ENCODE measurements at regions not wholly inside any gene's neighbourhood (a gene's known extent, or its start where the extent isn't known, plus 50 kb on each side); places are given as distances from the start of the nearest gene placed in this dataset.
"Not testable (repeated sequence)": the region's sequence is repeated elsewhere in the genome, so short reads cannot be mapped to it uniquely, and the experiment has no call there.

DNA sequence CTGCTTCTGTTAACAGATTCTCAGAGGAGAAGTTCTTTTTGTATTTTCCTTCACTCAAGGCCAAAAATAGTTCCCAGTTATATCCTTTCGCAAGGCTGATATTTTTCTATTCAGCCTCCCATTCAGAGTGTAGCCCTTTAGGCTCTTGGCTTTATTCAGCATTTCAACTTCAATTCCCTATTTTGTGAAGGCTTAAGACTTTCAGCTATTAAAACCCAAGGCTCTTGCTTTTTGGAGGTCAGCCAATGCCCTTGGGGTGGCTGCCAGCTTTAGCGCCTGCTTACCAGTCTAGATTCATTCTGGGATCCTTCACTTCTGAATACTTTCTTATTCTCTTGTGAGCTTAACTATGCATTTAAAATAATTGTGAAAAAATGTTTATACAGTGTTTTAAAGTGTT lies 57.3 kb upstream of the ADGRA3 start:
- peak; percentile 50 for DNase-seq (ENCODE audit: low spot score)

DNA sequence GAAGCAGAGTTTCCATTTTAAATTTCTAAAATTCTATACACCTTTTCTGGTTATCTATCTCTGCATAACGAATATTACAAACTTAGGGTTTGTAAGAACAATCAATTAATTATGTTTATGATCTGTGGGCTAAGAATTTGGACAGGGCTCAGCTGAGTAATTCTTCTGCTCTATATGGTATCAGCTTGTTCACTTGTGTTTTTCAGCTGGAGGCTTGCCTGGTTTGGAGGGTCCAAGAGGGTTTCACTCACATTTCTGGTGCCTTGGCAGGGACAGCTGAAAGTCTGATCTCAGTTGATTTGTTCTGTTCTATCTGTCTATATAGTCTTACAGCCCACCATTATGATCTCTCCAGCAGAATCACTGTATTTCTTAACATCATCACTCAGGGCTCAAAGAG lies 57.8 kb upstream of the ADGRA3 start:
- no peak for DNase-seq (ENCODE audit: low spot score)

DNA sequence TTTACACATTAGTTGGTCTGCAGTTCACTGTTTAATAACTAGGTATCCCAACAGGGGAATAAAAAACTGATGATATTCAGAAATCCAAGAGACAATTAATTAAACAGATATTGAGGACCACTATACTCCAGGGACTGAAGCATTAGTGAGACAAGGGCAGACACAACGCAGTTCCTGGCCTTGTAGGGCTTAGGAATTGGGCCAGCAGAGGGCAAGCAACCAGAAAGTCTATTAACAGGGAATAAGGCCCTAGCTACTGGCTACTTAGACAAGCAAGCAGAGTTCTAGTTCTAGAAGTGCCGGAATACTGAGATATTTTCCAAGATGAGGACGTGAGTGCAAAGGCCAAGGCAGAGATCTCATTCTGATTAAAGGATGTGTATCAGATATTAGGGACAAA lies 58.6 kb upstream of the ADGRA3 start:
- no peak for DNase-seq (ENCODE audit: low spot score)

DNA sequence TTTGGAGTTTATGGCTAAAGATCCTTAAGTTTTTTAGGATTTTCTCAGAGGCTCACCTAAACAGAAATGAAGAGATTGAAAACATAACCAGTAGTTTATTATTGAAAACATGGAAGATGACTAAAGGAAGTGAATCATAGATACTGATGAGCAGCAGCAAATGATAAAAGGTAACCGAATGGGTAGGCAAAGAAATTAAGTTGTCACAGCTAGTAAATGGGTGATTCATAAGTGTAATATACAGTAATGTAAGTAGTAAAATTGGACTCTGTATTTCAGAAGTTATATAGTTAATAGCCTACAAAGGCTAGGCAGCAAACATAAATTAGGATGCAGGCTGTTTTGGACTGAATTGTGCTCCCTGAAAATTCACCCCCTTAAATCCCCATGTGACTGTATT lies 59.0 kb upstream of the ADGRA3 start:
- DNase-seq (ENCODE audit: low spot score) = no peak

DNA sequence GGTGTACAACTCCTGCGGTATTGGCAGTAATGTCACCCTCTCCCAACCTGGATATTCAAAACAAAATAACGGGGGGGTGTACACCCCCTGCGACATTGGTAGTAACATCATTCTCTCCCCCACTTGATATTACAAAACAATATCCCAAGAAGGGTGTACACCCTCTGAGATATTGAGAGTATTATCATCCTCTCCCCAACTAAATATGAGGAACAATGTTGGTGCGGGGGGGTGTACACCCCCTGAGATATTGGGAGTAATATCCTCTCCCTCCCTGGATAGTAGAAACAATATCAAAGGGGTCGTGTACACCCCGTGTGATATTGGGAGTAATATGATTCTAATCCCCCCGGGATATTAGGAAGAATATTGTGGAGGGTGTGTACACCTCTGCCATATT lies 71.4 kb upstream of the ADGRA3 start:
- DNase-seq (ENCODE audit: low spot score) = no peak

DNA sequence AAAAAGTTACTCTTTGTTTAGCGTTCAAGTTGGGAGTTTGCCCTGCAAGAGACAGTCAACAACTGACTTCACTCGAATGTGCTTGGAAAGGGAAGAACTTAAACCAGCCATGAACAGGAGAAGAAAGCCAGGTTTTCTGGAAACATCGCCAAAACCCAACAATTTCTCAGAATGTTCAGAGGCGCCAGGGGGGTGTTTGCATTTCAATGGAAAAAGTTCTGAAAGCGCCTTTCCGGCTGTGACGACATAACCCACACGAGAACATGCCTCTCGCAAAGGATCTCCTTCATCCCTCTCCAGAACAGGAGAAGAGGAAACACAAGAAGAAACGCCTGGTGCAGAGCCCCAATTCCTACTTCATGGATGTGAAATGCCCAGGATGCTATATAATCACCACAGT lies 78.1 kb upstream of the ADGRA3 start:
- no peak for DNase-seq (ENCODE audit: low spot score)

DNA sequence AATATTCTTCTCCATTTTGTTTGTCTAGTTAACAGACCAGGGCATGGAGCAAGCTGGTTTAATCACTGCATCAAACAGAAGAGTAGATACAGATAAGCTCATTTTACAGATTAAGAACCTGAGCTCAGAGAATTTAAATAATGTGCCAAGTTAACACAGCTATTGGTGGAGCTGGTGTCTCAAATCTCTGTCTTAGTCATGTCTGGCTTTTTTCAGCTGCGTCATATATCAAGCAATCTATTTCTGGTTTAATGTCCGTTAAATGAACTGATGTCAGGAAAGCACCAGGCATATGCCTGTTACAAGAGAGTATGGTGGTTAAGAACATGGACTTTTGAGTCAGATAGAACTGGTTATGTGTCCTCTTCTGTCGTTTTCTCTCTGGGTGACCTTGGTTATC lies 79.8 kb upstream of the ADGRA3 start:
- no peak for DNase-seq (ENCODE audit: low spot score)

DNA sequence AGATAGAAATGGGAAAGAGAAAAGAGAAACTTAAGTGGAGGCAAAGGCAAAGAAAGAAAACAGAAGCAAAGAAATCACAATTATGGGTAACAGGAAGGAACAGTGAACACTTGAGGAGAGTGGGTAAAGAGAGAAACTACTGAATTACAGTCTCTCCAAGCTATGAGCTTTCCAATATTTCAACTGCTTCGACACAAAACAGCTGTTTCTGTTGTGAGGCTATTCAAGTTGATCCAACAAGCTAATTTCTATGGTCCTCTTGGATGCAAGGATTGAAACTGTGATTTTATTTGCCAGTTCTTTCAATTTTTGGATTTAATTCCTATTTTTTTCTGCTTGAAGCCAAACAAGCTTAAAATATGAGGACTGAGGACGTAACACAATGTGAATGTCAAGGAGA lies 80.5 kb upstream of the ADGRA3 start:
- DNase-seq (ENCODE audit: low spot score) = no peak

DNA sequence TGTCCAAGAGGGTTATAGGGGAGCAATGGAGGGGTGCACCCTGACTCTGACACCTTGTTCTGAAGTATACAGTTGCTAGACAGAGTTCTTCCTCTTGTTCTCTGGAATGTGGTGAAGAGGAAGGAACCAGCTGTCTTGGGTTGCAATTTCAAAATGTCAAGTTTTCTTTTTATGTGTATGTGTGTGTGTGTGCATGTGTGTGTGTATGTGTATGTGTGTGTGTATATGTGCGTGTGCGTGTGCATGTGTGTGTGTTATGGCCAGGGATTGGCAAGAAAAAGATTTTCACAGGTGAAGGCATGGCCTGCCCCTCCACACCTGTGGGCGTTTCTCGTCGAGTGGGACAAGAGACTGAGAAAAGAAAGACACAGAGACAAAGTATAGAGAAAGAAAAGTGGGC lies 81.6 kb upstream of the ADGRA3 start:
- DNase-seq (ENCODE audit: low spot score) = no peak

DNA sequence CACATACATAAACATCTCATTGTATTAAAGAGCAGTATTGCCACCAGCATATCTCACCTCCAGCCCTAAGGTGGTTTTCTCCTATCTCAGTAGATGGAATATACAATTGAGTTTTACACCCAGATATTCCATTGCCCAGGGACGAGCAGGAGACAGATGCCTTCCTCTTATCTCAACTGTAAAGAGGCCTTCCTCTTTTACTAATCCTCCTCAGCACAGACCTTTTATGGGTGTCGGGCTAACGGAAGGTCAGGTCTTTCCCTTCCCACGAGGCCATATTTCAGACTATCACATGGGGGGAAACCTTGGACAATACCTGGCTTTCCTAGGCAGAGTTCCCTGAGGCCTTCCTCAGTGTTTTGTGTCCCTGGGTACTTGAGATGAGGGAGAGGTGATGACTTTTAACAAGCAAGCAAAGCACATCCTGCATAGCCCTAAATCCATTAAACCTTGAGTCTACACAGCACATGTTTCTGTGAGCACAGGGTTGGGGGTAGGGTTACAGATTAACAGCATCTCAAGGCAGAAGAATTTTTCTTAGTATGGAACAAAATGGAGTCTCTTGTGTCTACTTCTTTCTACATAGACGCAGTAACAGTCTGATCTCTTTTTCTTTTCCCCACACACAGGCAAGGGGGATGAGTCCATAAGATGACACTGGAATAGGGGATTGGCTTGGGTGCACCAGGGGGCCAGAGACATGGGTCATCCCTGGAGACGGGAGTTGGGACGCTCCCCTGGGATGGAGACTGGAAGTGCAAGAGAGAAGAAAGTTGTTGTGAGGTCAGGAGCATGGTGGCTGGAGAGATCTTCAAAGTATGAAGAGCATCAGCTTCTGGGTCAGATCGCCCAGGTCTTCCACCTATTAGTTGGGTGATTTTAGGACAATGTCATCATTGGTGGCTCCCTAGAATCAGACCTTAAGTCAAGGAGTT lies 82.5 kb upstream of the ADGRA3 start:
- not testable (repeated sequence) for DNase-seq (ENCODE audit: low spot score)

DNA sequence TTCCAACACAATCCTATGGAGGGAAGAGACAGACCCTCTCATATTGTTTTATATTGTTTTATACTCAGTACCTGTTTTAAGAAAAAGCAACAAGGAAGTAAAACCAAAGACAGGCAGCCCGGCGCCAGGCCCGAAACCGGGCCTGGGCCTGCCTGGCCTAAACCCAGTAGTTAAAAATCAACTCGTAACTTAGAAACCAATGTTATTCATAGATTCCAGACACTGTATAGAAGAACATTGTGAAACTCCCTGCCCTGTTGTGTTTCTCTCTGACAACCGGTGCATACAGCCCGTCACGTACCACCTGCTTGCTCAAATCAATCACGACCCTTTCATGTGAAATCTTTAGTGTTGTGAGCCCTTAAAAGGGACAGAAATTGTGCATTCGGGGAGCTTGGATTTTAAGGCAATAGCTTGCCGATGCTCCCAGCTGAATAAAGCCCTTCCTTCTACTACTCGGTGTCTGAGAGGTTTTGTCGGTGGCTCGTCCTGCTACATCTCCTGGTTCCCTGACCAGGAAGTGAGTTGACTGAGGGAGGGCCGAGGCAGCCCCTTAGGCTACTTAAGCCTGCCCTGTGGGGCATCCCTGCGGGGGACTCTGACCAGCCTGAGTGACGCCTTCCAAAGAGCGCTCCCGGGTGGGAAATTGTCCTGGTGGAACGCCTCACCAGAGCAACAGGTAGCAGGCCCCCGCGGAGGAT lies 83.5 kb upstream of the ADGRA3 start:
- not testable (repeated sequence) for DNase-seq (ENCODE audit: low spot score)

DNA sequence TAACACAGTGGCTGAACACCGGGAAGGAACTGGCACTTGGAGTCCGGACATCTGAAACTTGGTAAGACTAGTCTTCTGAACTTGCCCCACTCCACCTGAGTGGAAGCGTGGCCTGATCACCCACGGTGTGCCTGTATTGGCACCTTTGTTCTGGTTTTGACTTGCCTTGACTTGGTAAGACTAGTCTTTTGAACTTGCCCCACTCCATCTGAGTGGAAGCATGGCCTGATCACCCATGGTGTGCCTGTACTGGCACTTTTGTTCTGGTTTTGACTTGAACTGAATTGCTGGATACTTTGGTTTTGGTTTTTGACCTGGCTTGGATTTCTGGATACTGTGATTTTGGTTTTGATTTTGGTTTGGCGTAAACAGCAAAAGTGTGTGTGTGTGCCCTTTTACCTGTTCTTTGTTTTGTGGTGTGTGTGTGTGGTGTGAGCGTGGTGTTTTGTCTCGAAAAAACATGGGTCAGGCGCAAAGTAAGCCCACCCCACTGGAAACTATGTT lies 84.1 kb upstream of the ADGRA3 start:
- not testable (repeated sequence) for DNase-seq (ENCODE audit: low spot score)

DNA sequence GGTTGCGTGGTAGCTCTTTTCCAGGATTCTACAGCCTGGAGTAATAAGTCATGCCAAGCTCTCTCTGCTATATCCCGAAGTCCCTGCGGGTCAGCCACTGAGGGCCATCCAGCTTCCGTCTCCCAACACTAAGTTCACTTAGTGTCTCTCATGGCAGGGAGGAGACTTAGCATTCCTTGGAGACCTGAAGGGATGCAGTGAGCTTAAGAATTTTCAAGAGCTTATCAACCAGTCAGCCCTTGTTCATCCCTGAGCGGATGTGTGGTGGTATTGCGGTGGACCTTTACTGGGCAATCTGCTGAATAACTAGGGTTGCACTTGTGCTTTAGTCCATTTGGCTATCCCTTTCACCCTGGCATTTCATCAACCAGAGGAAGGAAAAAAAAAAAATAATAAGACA lies 85.8 kb upstream of the ADGRA3 start:
- not testable (repeated sequence) for DNase-seq (ENCODE audit: low spot score)

DNA sequence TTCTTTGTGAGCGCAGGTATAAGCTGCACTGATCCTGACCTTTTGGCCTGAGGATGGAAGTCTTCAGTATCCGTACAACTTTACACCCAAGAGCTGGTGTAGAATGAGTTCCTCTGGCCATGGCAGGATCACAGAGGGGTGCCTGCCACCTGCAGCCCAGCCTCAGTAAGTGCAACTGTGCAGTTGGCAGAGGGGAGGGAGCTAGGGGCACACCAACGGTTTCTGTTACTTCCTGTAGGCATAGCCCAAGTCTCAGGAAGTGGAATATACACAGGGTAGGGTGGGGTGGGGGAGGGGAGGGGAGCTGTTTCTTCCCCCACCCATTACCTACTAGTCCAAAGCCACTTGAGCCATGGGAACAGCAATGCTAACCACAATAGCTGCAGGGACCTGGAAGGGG lies 85.4 kb upstream of the GBA3 start:
- DNase-seq (ENCODE audit: low spot score) = peak; percentile 87

DNA sequence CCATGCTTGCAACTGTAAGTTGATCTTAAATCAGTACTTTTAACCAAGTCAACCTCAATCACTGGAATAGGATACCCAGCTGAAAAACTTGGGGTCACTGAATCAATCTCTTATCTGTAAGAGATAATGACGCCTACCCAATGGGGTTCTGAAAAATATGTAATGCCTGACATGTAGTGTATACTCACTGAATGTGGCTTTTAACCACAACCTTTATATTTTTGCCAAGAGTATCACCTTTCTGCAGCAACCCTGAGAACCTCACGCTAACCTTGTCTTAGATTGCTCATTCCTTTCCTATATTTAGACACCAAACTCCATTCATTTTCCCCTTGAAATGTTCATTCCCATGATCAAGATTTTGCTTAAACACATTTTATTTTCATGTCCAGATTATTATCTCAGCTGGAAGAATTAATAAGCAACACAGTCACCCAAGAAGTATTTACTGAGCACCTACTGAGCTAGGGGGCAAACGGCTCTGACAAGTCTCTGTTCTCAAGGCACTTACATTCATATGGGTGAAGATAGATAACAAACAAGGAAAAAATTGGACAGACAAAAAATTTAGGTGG lies 82.7 kb upstream of the GBA3 start:
- DNase-seq (ENCODE audit: low spot score) = not testable (repeated sequence)

DNA sequence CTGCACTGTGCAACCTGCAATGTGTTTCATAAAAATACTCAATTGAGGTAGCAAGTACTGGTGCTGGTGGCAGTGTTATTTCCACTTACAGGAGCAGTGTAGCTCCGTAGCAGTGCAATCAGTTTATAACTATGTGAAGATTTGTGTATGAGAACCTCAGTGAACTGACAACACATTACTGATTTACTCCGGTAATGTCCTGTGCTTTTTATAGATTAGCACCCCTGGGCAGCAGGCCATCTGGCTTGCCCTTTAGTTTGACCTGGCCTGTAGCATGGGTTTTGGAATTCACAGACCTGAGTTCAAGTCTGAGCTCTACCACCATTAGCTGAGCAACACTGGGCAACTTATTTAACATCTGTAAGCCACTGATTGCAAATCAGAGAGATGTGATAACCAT lies 78.6 kb upstream of the GBA3 start:
- no peak for DNase-seq (ENCODE audit: low spot score)

DNA sequence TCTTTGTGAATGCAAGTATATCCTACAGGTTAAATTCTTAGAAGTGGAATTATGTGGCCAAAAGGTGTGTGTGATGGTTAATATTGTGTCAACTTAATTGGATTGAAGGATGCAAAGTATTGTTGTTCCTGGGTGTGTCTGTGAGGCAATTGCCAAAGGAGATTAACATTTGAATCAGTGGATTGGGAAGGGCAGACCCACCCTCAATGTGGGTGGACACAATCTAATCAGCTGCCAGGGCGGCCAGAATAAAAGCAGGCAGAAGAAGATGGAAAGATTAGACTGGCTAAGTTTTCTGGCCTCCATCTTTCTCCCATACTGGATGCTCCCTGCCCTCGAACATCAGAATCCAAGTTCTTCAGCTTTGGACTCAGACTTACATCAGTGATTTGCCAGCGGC lies 76.2 kb upstream of the GBA3 start:
- DNase-seq (ENCODE audit: low spot score) = no peak

DNA sequence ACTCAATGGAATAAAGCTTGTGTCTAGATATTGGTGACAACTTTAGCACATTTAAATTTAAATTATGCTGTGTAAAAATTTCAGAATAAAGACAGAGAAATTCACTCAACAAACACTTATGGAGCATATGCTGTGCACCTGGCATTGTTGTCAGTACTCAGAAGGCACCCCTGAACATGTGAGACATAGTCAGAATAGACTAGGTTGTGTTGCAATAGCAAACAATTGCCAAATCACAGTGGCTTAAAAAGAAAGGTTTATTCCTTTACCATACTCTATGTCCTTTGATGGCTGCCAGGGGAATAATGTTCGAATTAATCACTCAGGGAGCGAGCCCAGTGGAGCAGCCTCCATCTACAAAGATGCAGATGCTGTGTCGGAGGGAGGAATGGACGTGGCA lies 72.6 kb upstream of the GBA3 start:
- not testable (repeated sequence) for DNase-seq (ENCODE audit: low spot score)

DNA sequence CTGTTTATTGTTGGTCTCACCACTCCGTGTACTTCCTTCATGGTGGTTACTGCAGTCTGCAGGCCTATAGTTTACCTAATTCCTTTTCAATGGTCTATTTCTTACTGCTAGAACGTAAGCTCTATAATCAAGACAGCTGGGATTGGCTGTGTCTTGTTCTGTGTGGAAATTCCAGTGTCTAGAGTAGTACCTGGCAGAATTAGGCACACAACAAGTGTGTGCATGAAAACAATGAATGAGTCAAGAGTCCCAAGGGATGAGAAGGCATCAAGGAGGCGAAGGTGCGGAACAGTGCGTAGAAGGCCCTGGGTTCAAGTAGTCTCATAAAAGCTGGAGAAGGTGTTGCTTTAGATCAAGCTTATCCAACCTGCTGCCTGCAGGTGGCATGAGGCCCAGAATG lies 70.8 kb upstream of the GBA3 start:
- not testable (repeated sequence) for DNase-seq (ENCODE audit: low spot score)

DNA sequence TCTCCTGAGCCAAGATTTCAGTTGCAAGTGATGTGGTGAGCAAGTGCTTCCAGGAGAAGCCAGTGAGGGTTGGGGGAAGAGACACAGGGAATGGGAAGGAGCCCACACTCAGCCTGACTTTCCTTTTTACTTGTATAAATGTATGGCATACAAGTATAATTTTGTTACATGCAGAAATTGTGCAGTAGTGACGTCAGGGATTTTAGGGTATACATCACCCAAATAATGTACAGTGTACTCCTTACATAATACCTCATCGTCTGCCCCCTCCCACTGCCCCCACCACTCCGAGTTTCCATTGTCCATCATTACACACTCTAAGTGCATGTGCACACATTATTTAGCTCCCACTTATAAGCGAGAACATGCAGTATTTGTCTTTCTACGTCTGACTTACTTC lies 68.7 kb upstream of the GBA3 start:
- not testable (repeated sequence) for DNase-seq (ENCODE audit: low spot score)

DNA sequence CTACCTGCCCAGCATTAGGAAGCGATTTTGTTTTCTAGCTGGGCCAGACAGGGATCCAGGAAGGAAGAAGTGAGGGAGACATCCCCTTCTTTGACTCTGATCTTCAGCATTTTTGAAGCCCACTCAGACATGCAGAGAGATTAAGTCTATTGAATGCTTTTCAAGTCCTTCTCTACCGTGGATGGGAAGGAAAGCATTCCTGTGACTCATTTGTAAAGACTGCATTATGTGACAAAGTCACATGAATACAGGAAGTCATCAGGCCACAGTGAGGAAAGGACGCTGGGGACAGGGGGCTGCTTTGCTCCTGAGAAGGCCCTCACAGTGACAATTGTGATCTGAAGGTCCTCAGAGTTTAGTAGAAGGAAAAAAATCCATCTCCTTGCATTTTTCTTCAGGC lies 67.4 kb upstream of the GBA3 start:
- no peak for DNase-seq (ENCODE audit: low spot score)

DNA sequence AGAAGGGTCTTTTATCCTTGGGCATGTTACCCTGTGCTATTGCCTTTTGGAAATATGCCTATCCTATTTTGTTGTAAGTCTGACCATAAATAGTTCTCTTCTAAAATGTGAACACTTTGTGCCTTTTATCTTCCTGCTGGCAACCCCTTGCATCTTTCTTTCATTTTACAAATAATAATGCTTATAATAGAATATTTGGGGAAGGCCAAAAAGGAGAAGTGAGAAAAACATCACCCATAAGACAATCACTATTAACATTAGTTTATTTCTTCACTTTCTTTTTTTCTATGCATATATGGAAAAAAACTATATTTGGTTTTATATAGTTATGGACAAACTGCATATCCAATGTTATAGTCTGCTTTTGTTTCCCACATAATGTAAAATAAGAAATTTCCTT lies 64.9 kb upstream of the GBA3 start:
- not testable (repeated sequence) for DNase-seq (ENCODE audit: low spot score)

Data from D341Med (cell line).